SK-N-SH treated with all-trans-retinoic acid at 6 μM for 48 hours (cell line): ENCODE measurements at regions not wholly inside any gene's neighbourhood (a gene's known extent, or its start where the extent isn't known, plus 50 kb on each side); places are given as distances from the start of the nearest gene placed in this dataset.

ENCODE experiments used
- CREB5 ChIP-seq: fragments of 250-450 bp; sonication (Bioruptor Pico); IDR thresholded peaks from 2 replicates; pipeline ENCODE4 v1.5.1; 2020; ENCODE audit warnings: low read depth, mild to moderate bottlenecking, moderate library complexity
- CSRNP3 ChIP-seq: fragments of 250-450 bp; sonication (Bioruptor Pico); IDR thresholded peaks from 2 replicates; pipeline ENCODE4 v1.5.1; 2021; ENCODE audit warnings: mild to moderate bottlenecking, moderate library complexity
- ESRRG ChIP-seq: fragments of 250-450 bp; sonication (Bioruptor Pico); IDR thresholded peaks from 2 replicates; pipeline ENCODE4 v1.6.1; 2021; ENCODE audit warnings: mild to moderate bottlenecking
- GLIS3 ChIP-seq: fragments of 250-450 bp; sonication (Bioruptor Pico); IDR thresholded peaks from 2 replicates; pipeline ENCODE4 v1.5.0; 2020; ENCODE audit warnings: mild to moderate bottlenecking, moderate library complexity
- SNAI2 ChIP-seq: fragments of 250-450 bp; sonication (Bioruptor Pico); IDR thresholded peaks from 2 replicates; pipeline ENCODE4 v1.5.0; 2020; ENCODE audit warnings: mild to moderate bottlenecking, moderate library complexity
- TOX ChIP-seq: fragments of 250-450 bp; sonication (Bioruptor Pico); IDR thresholded peaks from 2 replicates; pipeline ENCODE4 v1.8.0; 2021; ENCODE audit warnings: mild to moderate bottlenecking, moderate library complexity, borderline replicate concordance

- TF ChIP-seq SNAI2 (CRISPR knock-in tag) (no peak), CSRNP3 (CRISPR knock-in tag) (no peak), ESRRG (CRISPR knock-in tag) (no peak), TOX (no peak), GLIS3 (CRISPR knock-in tag) (no peak), CREB5 (no peak)
Measured at GRCh38 chr4:166493924-166494345, 620.9 kb downstream of the TLL1 start.
